NCI-H460 (cell line): ENCODE measurements at regions not wholly inside any gene's neighbourhood (a gene's known extent, or its start where the extent isn't known, plus 50 kb on each side); places are given as distances from the start of the nearest gene placed in this dataset.
A peak's percentile ranks its signal among the peaks of the same experiment; 100 is the strongest.
"Not testable (repeated sequence)": the region's sequence is repeated elsewhere in the genome, so short reads cannot be mapped to it uniquely, and the experiment has no call there.

Source experiments
- DNase-seq: peaks from one replicate; pipeline ENCODE4 v3.0.0-alpha.2; 2016; ENCODE audit warnings: low read depth; ENCODE audit errors: extremely low read depth

GRCh38 chr20:29687438-29687837, 1570.0 kb upstream of the DEFB115 start:
- DNase-seq, result no peak

- peak; percentile 60 for DNase-seq
Observed at GRCh38 chr20:29689411-29690225, 1567.8 kb upstream of the DEFB115 start.

- DNase-seq, result no peak
Observed at GRCh38 chr20:29690274-29690673, 1567.2 kb upstream of the DEFB115 start.

- no peak for DNase-seq
Observed at GRCh38 chr20:29740601-29740950, 1516.9 kb upstream of the DEFB115 start.

- DNase-seq, result no peak
Observed at GRCh38 chr20:29740951-29741593, 1516.4 kb upstream of the DEFB115 start.

- no peak for DNase-seq
Observed at GRCh38 chr20:29741594-29741893, 1515.9 kb upstream of the DEFB115 start.

GRCh38 chr20:29741894-29742698, 1515.4 kb upstream of the DEFB115 start:
- DNase-seq, result no peak

GRCh38 chr20:29742699-29743100, 1514.8 kb upstream of the DEFB115 start:
- no peak for DNase-seq

GRCh38 chr20:29743101-29743931, 1514.1 kb upstream of the DEFB115 start:
- no peak for DNase-seq

GRCh38 chr20:29744071-29744470, 1513.4 kb upstream of the DEFB115 start:
- DNase-seq, result no peak

GRCh38 chr20:29745534-29746245, 1511.8 kb upstream of the DEFB115 start:
- DNase-seq, result not testable (repeated sequence)

GRCh38 chr20:29750268-29750899, 1507.1 kb upstream of the DEFB115 start:
- DNase-seq, result no peak

GRCh38 chr20:29752644-29753425, 1504.6 kb upstream of the DEFB115 start:
- DNase-seq, result not testable (repeated sequence)

- peak; percentile 30 for DNase-seq
Observed at GRCh38 chr20:29753426-29753746, 1504.1 kb upstream of the DEFB115 start.

GRCh38 chr20:29753879-29754278, 1503.6 kb upstream of the DEFB115 start:
- not testable (repeated sequence) for DNase-seq

GRCh38 chr20:29755854-29756498, 1501.5 kb upstream of the DEFB115 start:
- not testable (repeated sequence) for DNase-seq

GRCh38 chr20:29756664-29757063, 1500.8 kb upstream of the DEFB115 start:
- DNase-seq, result no peak

- not testable (repeated sequence) for DNase-seq
Observed at GRCh38 chr20:29761621-29762385, 1495.7 kb upstream of the DEFB115 start.
